HG02588 (cell line): ENCODE measurements at regions not wholly inside any gene's neighbourhood (a gene's known extent, or its start where the extent isn't known, plus 50 kb on each side); places are given as distances from the start of the nearest gene placed in this dataset.

Source experiments
- ATAC-seq: cut with Tn5 transposase; IDR thresholded peaks from one replicate; pipeline ENCODE4 v1.9.1; 2021; ENCODE audit warnings: mild to moderate bottlenecking, moderate library complexity; ENCODE audit not compliant: unreplicated experiment

DNA sequence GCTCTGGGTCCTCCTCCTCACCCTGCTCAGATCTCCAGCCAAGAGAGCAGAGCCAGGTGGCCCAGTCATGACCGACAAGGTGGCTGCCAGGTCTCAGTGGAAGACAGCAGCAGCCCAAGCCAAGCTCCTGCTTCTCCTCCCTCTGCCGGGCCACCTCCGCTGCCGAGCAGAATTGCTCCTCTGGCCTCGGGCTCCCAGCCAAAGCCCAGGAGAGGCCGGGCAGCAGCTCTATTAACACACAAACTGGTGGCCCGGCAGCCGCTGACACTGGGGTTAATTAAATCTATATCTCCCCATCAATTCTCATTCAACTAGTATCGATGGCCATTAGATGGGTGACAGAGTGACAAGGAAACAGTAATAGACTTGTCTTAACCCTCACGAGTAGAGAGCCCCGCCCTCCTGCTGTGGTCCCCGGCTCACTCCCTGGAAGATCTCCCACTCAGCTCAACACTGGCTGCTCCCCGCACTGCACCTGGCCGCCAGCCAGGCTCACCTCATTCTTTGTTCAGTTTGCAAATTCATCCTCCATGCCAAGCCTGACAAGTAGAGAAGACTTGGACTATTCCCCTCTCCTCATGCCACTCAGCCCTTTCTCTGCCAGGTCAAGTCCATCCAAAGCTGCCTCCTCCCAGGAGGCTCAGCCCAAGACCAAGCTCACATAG lies 74.1 kb upstream of the UNC5B start:
- ATAC-seq, result no peak

DNA sequence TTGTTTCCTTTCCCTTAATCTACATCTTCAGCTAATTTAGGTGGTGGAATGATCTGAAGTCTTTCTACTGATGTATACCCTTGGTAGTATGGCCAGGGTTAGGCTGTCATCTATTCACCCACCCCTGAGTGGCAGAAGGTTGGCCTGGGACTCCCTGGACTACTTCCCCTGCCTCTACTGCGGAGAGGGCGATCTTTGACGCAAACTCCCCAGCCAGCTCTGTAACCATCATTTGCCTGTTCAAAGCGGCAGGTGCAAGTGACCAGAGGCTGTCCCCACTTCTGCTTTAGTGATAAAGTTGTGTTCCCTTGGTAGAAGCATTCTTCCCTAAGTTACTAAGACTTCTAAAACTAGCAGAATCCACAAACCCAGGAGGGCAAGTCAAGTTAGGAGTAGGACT lies 70.8 kb upstream of the UNC5B start:
- ATAC-seq, result no peak

DNA sequence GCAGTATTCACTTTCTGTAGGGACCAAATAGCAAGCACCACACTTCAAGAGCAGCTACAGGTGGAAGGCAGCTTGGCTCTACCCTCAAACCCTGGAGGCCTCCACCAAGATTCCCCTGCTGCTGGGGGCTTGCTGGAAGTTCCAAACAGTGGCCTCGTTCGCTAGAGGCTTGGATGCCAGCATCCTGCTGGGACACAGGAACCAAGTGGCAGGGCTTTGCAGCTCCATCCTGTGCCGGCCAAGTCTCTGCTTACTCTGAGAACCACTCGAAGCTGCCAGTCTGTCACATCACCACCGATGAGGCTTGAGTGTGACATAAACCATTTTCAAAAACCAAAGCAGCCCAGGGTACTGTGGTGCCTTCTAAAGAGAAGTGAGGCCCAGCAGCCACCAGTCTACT lies 69.2 kb upstream of the UNC5B start:
- ATAC-seq, result no peak

DNA sequence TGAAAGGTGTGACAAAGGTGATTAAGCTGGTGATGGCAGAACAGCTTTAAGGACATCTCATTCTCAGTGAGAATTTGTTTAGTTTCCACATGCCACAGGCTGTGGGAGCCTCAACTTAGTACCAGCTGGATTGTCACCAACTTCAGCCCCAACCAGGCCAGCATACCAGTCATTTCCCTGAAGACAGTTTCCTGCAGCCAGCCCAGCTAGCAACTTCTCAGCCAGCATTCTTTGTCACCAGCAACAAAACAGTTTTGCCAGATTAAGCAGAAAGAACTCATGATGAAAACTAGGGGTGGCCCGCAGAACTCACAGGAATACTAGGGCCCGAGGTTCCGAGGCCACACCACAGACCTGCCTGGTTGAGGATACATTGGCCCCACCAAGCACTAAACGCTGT lies 68.8 kb upstream of the UNC5B start:
- ATAC-seq, result no peak

DNA sequence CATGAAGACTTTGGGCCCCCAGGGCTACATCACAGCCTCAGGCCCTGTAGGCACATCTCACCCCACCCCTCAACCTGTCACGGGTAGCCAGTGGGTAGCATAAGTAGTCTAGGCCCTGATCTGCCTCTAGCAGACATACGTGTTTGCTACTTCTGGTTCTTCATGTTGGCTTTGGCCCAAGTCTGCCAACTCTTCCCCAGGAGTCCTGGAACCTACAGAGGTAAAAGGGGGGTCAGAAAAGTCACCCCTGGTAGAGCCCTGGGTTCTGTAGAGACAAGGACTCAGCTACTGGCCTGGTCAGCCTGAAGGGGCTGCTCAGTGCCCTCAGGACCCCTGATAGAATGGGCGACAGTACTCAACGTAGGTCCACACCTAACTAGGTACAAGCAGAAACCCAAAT lies 67.5 kb upstream of the UNC5B start:
- ATAC-seq, result no peak

DNA sequence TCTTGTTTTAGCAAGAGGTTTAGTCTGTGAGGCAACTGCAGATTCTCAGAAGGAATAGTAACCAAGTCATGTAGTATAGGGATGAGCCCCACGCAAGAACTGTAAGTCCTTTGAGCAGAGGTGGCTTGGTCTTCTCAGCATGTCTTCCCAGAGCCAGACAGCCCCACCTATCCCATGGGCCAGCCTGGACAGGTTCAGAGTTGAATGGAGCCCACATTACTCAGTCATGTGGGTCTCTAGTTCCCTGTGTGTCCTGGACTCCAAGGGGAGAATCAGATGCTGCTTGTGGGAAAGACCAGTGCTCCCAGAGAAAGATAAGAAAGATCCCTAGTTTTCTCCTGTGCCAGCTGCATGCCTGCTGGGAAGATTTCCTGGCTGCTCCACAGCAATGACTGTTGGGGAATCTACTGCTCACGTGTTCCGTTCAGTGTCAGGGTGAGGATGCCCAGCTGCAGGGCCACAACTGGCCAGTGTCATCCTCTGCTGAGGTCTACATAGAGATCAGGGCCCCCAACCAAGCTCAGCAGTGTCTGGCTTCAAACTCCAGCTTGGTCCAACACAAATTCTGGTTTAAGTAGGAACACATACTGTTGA lies 66.9 kb upstream of the UNC5B start:
- no peak for ATAC-seq

DNA sequence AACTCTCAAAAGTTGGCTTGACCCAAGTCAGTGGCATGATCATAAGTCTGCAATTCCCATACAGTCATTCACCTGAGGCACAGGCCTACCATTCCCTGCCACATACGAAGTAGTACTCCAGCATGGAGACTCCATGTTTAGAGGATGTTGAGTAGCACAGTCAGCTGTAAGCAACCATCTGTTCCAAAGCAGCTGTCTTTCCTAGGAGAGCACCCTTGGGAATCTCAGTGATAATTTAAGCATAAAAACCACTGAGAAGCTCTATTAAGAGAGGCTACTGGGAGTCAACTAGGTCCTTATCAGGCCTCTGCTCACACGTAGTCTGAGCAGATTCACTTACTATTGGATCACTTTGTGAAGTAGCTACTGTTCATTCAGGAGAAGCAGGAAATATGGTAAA lies 61.6 kb upstream of the UNC5B start:
- no peak for ATAC-seq

DNA sequence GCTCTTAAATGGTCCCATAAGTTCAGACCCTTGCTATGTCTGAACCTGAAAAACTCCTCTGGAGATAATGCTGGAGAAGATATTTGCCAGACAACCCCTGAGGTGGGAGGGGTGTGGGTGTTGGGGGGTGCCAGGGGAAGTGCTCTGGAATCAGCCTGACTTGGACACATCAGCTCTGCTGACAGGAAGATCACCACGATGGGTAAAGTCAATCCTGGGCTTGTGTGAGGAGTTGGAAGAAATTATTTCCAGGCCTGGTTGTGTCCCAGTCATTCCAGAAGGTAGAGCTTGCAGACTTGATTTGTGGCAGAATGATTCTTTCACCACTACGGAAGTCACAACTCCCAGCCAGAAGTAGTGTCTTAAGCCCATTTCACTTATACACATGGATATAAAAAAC lies 60.3 kb upstream of the UNC5B start:
- ATAC-seq, result no peak

DNA sequence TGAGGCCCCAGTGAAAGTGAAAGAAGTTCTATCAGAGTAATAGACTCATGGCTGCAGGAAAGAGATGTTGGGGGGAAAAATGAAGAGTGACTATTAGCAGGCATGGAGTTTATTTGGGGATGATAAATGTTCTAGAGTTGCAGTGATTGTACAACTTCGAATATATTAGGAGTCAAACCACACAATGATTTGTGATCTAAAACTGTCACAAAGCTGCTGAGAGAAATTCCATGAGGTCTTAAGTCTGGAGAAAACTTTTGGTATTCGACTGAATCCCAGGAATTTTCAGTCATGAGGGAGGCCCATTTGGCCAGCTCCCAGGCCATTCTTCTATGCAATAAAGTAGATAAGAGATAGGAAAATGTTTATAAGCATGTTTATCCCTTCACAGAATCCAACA lies 55.9 kb upstream of the UNC5B start:
- ATAC-seq, result no peak

DNA sequence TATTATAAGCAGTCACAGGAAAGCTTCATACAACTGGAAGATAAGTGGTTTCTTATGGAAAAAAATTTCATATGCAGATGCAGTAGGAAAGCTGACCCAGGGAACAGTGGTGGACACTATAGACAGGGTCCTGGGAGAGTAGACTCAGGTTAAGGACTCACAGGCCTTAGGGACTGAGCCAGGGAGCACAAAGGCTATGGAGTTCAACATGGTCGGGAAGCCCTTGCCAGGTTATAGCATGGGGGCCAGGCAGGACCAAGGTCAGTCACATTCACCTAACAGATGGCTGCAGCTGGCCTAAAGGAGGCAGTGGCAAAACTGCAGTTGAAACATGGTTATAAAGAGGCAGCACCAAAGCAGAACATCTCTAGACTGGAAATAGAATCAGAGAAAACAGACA lies 54.9 kb upstream of the UNC5B start:
- ATAC-seq, result no peak

DNA sequence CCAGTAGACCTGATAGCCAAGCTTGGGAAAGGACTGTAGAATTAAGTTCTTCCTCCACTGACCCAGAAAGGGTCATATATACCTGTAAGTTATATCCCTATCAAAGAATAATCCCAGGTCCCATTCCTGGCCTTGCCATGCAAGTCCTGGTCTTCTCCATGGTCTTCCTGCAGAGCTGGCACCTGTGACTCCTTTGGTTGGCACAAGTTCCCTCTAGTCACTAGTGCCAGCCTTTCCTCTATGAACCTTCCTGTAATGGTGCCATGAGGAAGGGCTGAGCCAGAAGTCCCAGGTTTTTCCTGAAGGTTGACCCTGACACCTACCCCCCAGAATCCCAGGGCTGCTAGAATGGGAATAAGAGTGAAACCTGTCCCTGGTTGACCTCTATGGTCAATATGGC lies 54.1 kb upstream of the UNC5B start:
- ATAC-seq, result no peak

DNA sequence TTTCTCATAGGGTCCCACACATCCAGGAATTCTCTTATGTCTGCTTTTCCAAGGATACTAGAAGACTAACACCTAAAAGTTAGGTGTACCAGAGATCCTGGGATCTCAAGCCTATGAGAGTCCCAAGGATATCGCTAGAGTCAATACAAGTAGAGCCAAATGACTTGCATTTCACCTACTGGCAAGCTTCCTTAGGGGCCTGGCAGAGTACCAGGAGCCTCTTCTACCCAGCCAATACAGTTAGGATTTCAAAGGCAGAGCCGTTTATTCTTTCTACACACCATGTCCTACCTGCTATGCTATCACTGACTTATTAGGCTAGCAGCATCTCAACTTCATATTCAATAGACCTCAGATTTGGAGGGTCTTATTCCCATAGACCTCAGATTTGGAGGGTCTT lies 53.5 kb upstream of the UNC5B start:
- ATAC-seq, result no peak

DNA sequence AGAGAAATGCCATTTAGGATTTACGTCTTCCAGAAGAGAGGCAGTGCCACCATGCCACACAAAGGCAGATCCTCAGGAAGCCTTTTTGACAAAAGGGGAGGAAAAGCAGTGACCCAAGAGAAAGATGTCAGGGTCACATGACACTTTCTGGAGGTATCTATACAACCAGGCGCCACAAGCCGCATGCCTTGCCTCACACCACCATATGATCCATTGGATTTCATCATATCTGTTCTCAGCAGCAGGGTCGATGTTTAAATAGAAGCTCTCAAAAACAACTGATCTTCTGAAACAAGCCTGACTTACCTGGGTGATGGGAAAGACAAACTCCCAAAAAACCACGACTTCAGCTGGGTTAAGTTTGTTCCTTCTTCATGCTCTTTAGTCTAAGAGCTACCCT lies 52.5 kb upstream of the UNC5B start:
- no peak for ATAC-seq

DNA sequence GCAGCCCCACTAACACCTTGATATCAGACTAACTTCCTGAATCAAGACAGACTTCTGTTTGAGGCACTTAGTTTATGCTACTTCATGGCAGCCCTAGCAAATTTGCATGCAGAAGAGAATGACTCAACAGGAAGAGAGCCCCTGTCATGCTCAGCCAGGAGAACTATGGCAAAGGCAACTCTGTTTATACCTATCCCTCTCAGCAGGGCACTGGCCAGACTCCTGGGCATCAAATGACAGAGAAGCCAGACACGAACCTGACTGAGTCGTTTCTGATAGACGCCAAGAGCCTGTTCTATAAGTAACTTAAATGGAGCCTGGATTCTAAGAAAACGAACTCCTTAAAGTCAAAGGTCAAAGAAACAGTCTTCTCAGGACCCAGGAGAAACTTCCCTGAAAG lies 50.9 kb upstream of the UNC5B start:
- no peak for ATAC-seq
